ENCODE measurements at regions not wholly inside any gene's neighbourhood (a gene's known extent, or its start where the extent isn't known, plus 50 kb on each side); places are given as distances from the start of the nearest gene placed in this dataset.

GRCh38 chr7:153941061-153941460 lies 111.1 kb upstream of the DPP6 start:
- Histone ChIP-seq H3K4me3 (no peak overlapping the region), H3K9me3 (no peaks in the 10 kb centered on the region), H3K36me3 (no peaks in the 10 kb centered on the region), H3K27ac (no peak overlapping the region), H3K27me3 (no peaks in the 10 kb centered on the region), H3K4me1 (no peaks in the 10 kb centered on the region)
- intact Hi-C loops (cut with DNase I; ENCODE audit: low total_unique reads) = no loop called here
- TF ChIP-seq, protein P1, sequence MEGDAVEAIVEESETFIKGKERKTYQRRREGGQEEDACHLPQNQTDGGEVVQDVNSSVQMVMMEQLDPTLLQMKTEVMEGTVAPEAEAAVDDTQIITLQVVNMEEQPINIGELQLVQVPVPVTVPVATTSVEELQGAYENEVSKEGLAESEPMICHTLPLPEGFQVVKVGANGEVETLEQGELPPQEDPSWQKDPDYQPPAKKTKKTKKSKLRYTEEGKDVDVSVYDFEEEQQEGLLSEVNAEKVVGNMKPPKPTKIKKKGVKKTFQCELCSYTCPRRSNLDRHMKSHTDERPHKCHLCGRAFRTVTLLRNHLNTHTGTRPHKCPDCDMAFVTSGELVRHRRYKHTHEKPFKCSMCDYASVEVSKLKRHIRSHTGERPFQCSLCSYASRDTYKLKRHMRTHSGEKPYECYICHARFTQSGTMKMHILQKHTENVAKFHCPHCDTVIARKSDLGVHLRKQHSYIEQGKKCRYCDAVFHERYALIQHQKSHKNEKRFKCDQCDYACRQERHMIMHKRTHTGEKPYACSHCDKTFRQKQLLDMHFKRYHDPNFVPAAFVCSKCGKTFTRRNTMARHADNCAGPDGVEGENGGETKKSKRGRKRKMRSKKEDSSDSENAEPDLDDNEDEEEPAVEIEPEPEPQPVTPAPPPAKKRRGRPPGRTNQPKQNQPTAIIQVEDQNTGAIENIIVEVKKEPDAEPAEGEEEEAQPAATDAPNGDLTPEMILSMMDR (IDR thresholded peaks at IDR 0.05 in 4 of 5, conservative IDR thresholded peaks at IDR 0.05 in 1 of 5) = no peak
- TF ChIP-seq POLR2A (IDR thresholded peaks at IDR 0.05) = no peak
- DNase-seq (no peak), ATAC-seq (no peak)
- in situ Hi-C loops (cut with MboI; ENCODE audit: low sequenced_read_pairs in 4 of 4) = no loop called here

- H3K4me3 ChIP-seq = no peak overlapping the region
- intact Hi-C loops (cut with DNase I; ENCODE audit: low total_unique reads) = no loop called here
- no peaks in the 10 kb centered on the region for H3K4me1 ChIP-seq
- TF ChIP-seq, protein P1 (IDR thresholded peaks at IDR 0.05 in 4 of 5, conservative IDR thresholded peaks at IDR 0.05 in 1 of 5) = no peak
- no peak for TF ChIP-seq POLR2A (IDR thresholded peaks at IDR 0.05)
- no peak for DNase-seq
- in situ Hi-C loops (cut with MboI; ENCODE audit: low sequenced_read_pairs in 4 of 4) = no loop called here
- no peaks in the 10 kb centered on the region for H3K36me3 ChIP-seq
- H3K9me3 ChIP-seq = no peaks in the 10 kb centered on the region
- ATAC-seq = no peak
- no peaks in the 10 kb centered on the region for H3K27me3 ChIP-seq
- H3K27ac ChIP-seq = no peak overlapping the region
These were observed 110.2 kb upstream of the DPP6 start for GRCh38 chr7:153942036-153942435.

GRCh38 chr7:153943457-153943856 lies 108.7 kb upstream of the DPP6 start:
- in situ Hi-C loops (cut with MboI; ENCODE audit: low sequenced_read_pairs in 4 of 4) (no loop called here), intact Hi-C loops (cut with DNase I; ENCODE audit: low total_unique reads) (no loop called here)
- Histone ChIP-seq H3K4me3 (no peak overlapping the region), H3K27ac (no peak overlapping the region), H3K27me3 (no peaks in the 10 kb centered on the region), H3K9me3 (no peaks in the 10 kb centered on the region), H3K4me1 (no peaks in the 10 kb centered on the region), H3K36me3 (no peaks in the 10 kb centered on the region)
- DNase-seq (no peak), ATAC-seq (no peak)
- TF ChIP-seq POLR2A (IDR thresholded peaks at IDR 0.05) = no peak
- TF ChIP-seq, protein P1 (IDR thresholded peaks at IDR 0.05 in 4 of 5, conservative IDR thresholded peaks at IDR 0.05 in 1 of 5) = no peak

- TF ChIP-seq, protein P1 (IDR thresholded peaks at IDR 0.05 in 4 of 5, conservative IDR thresholded peaks at IDR 0.05 in 1 of 5) = no peak
- no peak for TF ChIP-seq POLR2A (IDR thresholded peaks at IDR 0.05)
- Histone ChIP-seq H3K4me3 (no peak overlapping the region), H3K27me3 (no peaks in the 10 kb centered on the region), H3K27ac (no peak overlapping the region), H3K36me3 (no peaks in the 10 kb centered on the region), H3K9me3 (no peaks in the 10 kb centered on the region), H3K4me1 (no peaks in the 10 kb centered on the region)
- DNase-seq (no peak), ATAC-seq (no peak)
- in situ Hi-C loops (cut with MboI; ENCODE audit: low sequenced_read_pairs in 4 of 4) (no loop called here), intact Hi-C loops (cut with DNase I; ENCODE audit: low total_unique reads) (no loop called here)
These were observed 108.3 kb upstream of the DPP6 start for GRCh38 chr7:153943861-153944260.

GRCh38 chr7:153948060-153948459 lies 104.1 kb upstream of the DPP6 start:
- intact Hi-C loops (cut with DNase I; ENCODE audit: low total_unique reads) = no loop called here
- DNase-seq (no peak), ATAC-seq (no peak)
- in situ Hi-C loops (cut with MboI; ENCODE audit: low sequenced_read_pairs in 4 of 4) = no loop called here
- Histone ChIP-seq H3K4me3 (no peak overlapping the region), H3K27me3 (no peaks in the 10 kb centered on the region), H3K9me3 (no peaks in the 10 kb centered on the region), H3K4me1 (no peaks in the 10 kb centered on the region), H3K36me3 (no peaks in the 10 kb centered on the region), H3K27ac (no peak overlapping the region)
- TF ChIP-seq, protein P1 (IDR thresholded peaks at IDR 0.05 in 4 of 5, conservative IDR thresholded peaks at IDR 0.05 in 1 of 5) = no peak
- TF ChIP-seq POLR2A (IDR thresholded peaks at IDR 0.05) = no peak

All from gastrocnemius medialis (tissue), 4 donors.